ENCODE measurements at regions not wholly inside any gene's neighbourhood (a gene's known extent, or its start where the extent isn't known, plus 50 kb on each side); places are given as distances from the start of the nearest gene placed in this dataset.

DNA sequence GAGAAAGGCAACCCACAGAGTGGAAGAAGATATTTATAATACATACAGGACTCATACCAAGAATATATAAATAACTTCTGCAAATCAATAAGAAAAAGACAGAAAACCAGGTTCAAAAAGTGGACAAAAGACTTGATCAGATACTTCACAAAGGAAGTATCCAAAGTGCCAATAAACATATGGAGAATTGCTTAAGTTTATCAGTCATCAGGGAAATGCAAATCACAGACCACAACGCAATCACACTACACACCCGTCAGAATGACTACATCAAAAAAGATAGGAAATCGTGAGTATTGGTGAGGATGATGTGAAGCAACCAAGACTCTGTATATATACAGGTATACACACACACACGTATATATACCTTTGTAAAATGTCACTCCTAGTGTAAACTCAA lies 180.6 kb downstream of the FAM43A start:
- intact Hi-C loops (cut with DNase I) = no loop called here
- Histone ChIP-seq H3K27me3 (no peaks in the 10 kb centered on the region), H3K4me1 (peaks cover 0 to 17% of the 10 kb centered on the region in 2 donors), H3K36me3 (no peaks in the 10 kb centered on the region), H3K27ac (no peak overlapping the region), H3K4me3 (replicated peaks in 1 of 3) (no peak overlapping the region), H3K9me3 (no peaks in the 10 kb centered on the region)
- DNase-seq = no peak
- TF ChIP-seq, protein P1, sequence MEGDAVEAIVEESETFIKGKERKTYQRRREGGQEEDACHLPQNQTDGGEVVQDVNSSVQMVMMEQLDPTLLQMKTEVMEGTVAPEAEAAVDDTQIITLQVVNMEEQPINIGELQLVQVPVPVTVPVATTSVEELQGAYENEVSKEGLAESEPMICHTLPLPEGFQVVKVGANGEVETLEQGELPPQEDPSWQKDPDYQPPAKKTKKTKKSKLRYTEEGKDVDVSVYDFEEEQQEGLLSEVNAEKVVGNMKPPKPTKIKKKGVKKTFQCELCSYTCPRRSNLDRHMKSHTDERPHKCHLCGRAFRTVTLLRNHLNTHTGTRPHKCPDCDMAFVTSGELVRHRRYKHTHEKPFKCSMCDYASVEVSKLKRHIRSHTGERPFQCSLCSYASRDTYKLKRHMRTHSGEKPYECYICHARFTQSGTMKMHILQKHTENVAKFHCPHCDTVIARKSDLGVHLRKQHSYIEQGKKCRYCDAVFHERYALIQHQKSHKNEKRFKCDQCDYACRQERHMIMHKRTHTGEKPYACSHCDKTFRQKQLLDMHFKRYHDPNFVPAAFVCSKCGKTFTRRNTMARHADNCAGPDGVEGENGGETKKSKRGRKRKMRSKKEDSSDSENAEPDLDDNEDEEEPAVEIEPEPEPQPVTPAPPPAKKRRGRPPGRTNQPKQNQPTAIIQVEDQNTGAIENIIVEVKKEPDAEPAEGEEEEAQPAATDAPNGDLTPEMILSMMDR (IDR thresholded peaks at IDR 0.05) = no peak
- TF ChIP-seq POLR2A (IDR thresholded peaks at IDR 0.05) = no peak
- WGBS, 2 donors = 86 to 91% methylated on average over 4 of the region's 4 CpGs

DNA sequence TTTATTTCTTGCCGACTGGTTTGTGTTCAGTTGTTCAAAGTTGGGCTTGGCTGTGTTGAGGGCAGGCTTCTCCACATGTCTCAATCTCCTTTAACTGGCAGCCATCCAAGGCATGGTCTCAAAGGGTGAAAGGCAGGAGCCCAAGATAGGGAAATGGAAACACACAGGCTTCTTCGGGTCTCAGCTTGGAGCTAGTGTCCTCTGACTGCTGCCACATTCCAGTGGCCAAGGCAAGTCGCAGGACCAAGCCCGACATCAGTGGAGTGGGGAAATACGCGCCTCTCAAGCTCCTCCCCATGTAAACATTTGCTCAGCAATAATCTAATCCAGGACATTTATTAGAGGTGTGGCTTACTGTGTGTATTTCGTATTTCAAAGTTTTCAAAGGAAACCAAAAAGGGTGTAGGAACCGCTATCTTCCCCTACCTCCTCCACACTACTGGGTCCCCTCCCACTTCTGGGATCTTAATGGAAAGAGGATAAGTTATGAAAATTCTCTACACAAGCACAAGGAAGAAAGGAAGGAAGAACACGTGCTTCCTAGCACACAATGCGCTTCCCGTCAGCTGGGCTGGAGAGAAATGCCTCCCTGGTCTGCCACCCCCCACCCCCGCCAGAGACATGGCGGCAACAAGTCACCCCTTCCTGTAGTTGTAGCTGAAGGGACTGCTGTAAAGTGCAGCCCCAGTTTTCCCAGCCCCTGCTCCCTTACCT lies 181.7 kb downstream of the FAM43A start:
- H3K27me3 ChIP-seq = no peaks in the 10 kb centered on the region
- no peaks in the 10 kb centered on the region for H3K36me3 ChIP-seq
- TF ChIP-seq, protein P1 (IDR thresholded peaks at IDR 0.05) = no peak
- no peak for TF ChIP-seq POLR2A (IDR thresholded peaks at IDR 0.05)
- H3K4me3 ChIP-seq (replicated peaks in 1 of 3) = no peak overlapping the region
- DNase-seq = peak in 1 of 2 donors; percentile 18
- peaks cover 0 to 26% of the 10 kb centered on the region in 2 donors for H3K4me1 ChIP-seq
- H3K9me3 ChIP-seq = no peaks in the 10 kb centered on the region
- H3K27ac ChIP-seq = peak overlapping the region in 2 of 3 donors; percentile 49 to 53
- intact Hi-C loops (cut with DNase I) = no loop called here
- WGBS, 2 donors = 52 to 64% methylated on average over 13 of the region's 13 CpGs

DNA sequence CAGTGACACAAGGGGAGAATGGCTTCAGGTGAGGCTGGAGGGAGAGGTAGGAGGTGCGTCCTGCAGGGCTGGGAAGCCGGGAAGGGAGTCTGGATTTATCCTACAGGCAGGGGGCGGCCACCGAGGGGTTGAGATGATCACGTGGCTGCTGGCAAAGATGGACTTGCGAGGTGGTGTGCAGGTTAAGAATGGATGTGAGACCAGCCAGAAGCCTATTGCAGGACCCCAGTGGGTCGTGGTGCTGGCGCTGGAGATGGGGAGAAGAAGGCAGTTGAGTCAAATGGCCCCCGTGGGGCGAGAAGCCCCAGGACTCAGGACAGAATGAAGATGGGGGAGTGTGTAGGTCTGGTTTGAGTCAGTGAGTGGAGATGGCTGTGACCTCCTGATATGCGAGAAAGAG lies 183.1 kb downstream of the FAM43A start:
- Histone ChIP-seq H3K36me3 (no peaks in the 10 kb centered on the region), H3K9me3 (no peaks in the 10 kb centered on the region), H3K27ac (no peak overlapping the region), H3K4me3 (replicated peaks in 1 of 3) (no peak overlapping the region), H3K4me1 (peaks cover 0 to 26% of the 10 kb centered on the region in 2 donors), H3K27me3 (no peaks in the 10 kb centered on the region)
- TF ChIP-seq POLR2A (IDR thresholded peaks at IDR 0.05) = no peak
- TF ChIP-seq, protein P1 (IDR thresholded peaks at IDR 0.05) = no peak
- 84 to 85% methylated on average over 11 of the region's 11 CpGs for WGBS, 2 donors
- intact Hi-C loops (cut with DNase I) = no loop called here
- DNase-seq = no peak

DNA sequence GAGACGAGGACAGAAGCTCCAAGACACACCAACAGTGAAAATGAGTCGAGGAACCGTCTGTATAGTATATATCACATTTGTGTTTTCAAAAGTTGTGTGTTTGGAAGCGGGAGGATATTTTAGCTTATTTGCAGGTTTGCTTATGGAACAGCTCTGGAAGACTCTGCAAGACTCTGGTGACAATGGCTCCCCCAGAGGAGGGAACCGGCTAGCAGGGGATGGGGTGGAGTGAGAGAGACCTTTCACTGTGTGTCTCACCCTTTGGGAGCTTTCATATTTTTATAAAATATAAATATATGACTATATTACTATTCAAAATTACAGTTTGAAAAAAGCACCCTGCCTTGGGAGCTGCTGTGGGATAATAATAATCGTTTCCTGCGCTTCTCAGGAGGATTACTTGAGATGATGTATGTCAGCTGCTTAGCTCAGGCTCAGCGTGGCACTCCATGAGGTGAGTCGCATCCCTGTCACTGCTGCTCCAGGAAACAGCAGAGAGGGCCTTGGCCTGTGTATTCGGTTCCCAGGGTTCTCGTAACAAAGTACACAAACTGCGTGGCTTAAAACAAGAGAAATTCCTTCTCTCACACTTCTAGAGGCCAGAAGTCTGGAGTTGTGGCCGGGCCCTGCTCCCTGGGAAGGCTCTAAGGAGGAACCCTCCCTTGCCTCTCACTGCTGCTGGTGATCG lies 183.9 kb downstream of the FAM43A start:
- no peaks in the 10 kb centered on the region for H3K9me3 ChIP-seq
- no peaks in the 10 kb centered on the region for H3K36me3 ChIP-seq
- H3K4me3 ChIP-seq (replicated peaks in 1 of 3) = no peak overlapping the region
- H3K27ac ChIP-seq = no peak overlapping the region
- no peak for DNase-seq
- intact Hi-C loops (cut with DNase I) = loop anchor here (10.0 kb wide), 1 partner anchor 55 kb away; no protein-coding TSS in a partner anchor
- no peaks in the 10 kb centered on the region for H3K27me3 ChIP-seq
- peaks cover 0 to 26% of the 10 kb centered on the region in 2 donors for H3K4me1 ChIP-seq
- no peak for TF ChIP-seq POLR2A (IDR thresholded peaks at IDR 0.05)
- TF ChIP-seq, protein P1 (IDR thresholded peaks at IDR 0.05) = no peak
- WGBS, 2 donors = 91 to 94% methylated on average over 14 of the region's 14 CpGs

Measured in thyroid gland (tissue), 4 donors.